GM18499 (cell line): ENCODE measurements at regions not wholly inside any gene's neighbourhood (a gene's known extent, or its start where the extent isn't known, plus 50 kb on each side); places are given as distances from the start of the nearest gene placed in this dataset.
"Not testable (repeated sequence)": the region's sequence is repeated elsewhere in the genome, so short reads cannot be mapped to it uniquely, and the experiment has no call there.

ENCODE experiments used
- ATAC-seq: cut with Tn5 transposase; IDR thresholded peaks from one replicate; pipeline ENCODE4 v1.9.1; 2021; ENCODE audit warnings: moderate number of reproducible peaks; ENCODE audit not compliant: insufficient read depth, unreplicated experiment

- no peak for ATAC-seq
Observed at GRCh38 chr6:158920311-158920905, 79.6 kb downstream of the RSPH3 start.

DNA sequence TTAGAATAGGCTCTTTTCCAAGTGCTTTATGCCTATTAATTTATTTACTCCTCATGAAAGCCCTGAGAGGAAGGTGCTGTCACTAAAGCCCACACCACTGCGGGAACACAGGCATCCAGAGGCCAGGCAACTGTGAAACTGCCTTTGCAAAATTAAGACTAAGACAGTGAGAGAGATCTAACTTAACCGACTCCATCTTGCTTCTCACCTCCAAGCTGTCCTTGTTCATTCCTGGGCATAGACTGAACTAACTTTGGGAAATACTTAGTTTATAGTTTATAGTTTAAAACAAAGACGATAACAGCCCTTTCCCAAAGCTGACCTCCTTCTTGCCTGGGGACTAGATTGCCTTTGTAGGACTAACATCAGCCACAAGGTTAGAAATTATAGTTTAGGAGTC, 80.1 kb downstream of the RSPH3 start:
- no peak for ATAC-seq

DNA sequence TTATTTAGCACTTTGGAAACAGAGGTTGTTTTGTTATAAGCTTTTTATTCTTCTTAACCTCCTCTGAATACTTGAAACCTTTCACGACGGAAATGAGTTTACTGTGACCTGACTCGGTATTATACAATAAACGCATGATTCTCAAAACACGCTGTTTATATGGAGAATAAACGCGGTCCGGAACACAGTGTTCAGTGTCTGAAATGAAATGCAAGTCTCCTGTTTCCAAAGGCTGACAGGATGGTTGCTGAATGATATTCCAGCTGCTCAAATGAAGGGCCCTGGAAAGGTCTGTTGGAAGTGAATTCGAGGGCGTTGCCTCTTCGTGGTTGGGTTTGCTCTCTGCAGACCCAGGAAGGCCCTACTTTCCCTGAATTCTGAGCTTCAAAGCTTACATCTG, 83.4 kb downstream of the RSPH3 start:
- ATAC-seq: no peak

DNA sequence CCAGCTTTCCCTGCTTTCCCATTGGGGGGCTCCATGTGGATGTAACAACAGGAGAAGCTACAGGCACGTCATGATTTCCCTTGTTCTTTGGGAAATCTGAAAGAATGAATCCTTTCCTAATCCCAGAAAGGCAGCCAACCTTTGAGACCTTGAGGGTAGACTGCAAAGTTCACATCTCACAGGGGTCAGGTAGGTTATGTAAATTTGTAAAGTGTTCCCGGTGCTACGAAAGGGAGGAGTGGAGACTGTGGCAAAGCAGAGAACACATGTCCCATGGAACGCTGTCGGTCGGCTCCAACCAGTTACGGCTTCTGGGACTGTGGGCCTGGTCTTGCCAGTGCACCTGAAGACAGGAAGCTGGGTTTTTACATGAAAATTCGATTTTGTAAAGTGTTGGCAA, 85.1 kb downstream of the RSPH3 start:
- ATAC-seq: no peak

DNA sequence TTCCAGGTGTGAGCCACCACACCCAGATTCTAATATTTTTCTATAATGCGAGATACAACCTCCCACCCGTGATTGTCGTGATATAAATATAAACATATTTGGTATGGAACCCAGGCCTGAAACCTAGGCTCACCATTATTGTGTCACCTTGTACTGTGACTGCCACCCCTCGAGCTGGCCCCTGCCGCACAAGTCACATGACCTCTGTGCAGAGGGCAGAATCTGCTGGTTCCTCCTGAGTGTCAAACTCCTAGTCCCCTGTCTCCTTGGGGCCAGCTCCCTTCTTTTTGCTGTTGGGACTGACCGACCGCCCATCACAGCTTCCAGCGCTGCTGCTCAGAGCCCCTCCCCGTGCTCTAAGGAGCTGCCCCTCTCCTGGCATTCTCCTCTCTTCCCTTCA, 86.4 kb downstream of the RSPH3 start:
- ATAC-seq: no peak

DNA sequence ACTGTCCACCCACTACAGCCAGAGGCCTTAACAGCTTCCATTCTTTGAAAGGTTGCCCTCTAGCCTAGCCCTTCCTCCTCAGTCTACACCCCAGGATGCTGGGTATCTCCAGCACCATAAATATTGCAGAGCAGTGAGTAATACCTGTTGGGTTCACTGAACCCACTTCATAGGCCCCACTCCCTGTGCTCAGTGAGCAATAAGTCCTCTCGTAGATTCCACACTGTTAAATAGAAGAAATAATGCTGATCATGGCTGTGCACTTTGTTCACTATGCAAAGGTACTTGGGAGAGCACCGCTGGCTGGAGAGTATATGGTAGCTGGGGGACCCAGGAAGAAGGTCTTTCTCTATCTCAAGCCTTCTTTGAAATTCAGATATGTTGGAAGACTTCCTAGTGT, 87.3 kb downstream of the RSPH3 start:
- ATAC-seq: no peak

- ATAC-seq: no peak
Observed at GRCh38 chr6:158911746-158912480, 88.1 kb downstream of the RSPH3 start.

GRCh38 chr6:158910484-158911440, 89.2 kb downstream of the RSPH3 start:
- no peak for ATAC-seq

- no peak for ATAC-seq
Observed at GRCh38 chr6:158909938-158910337, 90.1 kb downstream of the RSPH3 start.

GRCh38 chr6:158908606-158909005, 89.4 kb upstream of the EZR start:
- no peak for ATAC-seq

DNA sequence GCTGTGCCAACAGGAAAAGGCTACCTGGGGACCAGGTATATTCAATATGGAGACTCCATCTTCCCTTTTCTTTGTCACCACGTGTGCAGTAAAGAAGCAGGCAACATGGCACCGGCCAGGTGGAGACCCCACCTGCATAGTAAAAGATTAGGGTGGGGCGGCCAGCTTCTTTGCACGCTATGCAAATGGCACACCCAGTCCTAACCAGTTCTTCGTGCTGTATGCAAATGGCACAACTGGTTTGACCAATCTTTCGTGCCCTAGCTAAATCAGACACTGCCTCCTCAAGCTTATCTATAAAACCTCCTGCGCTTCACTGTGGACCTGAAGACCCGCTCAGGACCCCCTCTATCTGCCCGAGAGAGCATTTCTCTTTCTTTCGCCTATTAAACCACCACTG, 88.8 kb upstream of the EZR start:
- ATAC-seq: no peak

DNA sequence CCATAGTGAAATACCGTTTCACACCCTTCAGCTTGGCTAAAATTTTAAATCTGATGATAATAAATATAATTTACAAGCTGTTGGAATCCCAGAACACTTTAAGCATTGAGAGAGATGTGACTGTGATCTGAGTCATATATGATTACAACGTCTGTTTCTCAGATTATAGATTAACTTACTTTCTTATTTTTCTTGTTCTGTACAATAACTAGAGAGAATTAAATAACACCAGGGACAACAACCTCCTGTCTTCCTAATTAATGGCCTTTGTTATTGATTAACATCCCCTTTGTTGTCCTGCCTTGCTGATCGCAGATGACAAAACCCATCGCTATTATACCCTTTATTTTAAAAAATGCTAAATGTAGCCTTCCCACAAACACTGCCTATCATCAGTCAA, 87.8 kb upstream of the EZR start:
- no peak for ATAC-seq

GRCh38 chr6:158905277-158905676, 86.1 kb upstream of the EZR start:
- ATAC-seq: no peak

- no peak for ATAC-seq
Observed at GRCh38 chr6:158903801-158904200, 84.6 kb upstream of the EZR start.

GRCh38 chr6:158900663-158901312, 81.6 kb upstream of the EZR start:
- ATAC-seq: no peak

GRCh38 chr6:158897236-158897635, 78.1 kb upstream of the EZR start:
- ATAC-seq: no peak

DNA sequence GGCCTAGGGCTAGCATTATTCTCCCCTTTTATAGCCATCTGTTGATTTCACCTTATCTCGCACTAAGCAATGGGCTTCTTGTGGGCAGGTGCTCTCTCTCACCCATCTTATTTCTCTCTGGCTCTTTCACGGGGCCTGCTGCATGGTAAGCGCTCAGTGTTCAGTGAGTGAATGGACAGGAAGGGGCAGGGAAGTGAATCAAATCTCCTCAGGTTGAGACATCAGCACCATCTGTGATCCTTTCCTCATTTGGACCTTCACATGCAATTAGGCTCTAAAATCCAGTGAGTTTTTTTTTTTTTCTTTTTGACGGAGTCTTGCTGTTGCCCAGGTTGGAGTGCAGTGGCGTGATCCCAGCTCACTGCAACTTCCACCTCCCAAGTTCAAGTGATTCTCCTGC, 76.5 kb upstream of the EZR start:
- ATAC-seq: no peak

- ATAC-seq: no peak
Observed at GRCh38 chr6:158894193-158894592, 75.0 kb upstream of the EZR start.

GRCh38 chr6:158892266-158892665, 73.1 kb upstream of the EZR start:
- ATAC-seq: no peak

GRCh38 chr6:158891560-158891959, 72.4 kb upstream of the EZR start:
- ATAC-seq: not testable (repeated sequence)

DNA sequence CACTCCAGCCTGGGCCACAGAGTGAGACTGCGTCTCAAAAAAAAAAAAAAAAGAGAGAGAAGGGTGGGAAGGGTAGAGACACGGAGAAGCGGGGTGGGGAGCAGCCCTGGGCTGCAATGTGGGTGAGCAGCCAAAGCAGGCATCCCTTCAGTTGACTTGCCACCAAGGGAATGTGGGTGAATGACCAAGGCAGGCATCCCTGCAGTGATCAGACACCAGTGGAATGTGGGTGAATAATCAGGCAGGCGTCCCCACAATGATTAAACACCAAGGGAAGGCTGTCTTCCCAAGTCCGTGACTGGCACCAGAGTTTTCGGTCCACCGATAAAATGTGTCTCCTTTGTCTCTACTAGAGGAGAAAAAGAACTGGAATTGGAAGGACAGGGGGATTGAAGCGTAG, 69.0 kb upstream of the EZR start:
- not testable (repeated sequence) for ATAC-seq
